SK-N-MC (cell line): ENCODE measurements at regions not wholly inside any gene's neighbourhood (a gene's known extent, or its start where the extent isn't known, plus 50 kb on each side); places are given as distances from the start of the nearest gene placed in this dataset.

Experiments used
- EZH2 ChIP-seq: fragments of 200-600 bp; sonication (generic); IDR thresholded peaks from one replicate; pipeline ENCODE4 v1.6.1; 2017; ENCODE audit warnings: antibody characterized with exemption
- FOXP2 ChIP-seq: optimal IDR thresholded peaks from 2 replicates; pipeline ENCODE3; 2011; ENCODE audit warnings: mild to moderate bottlenecking, moderate library complexity; ENCODE audit not compliant: insufficient read depth; ENCODE audit errors: extremely low read length, control extremely low read depth
- POLR2AphosphoS5 ChIP-seq: IDR thresholded peaks from 2 replicates; pipeline ENCODE4 v1.6.1; 2012; ENCODE audit warnings: mild to moderate bottlenecking, low read depth, low read length, borderline replicate concordance

DNA sequence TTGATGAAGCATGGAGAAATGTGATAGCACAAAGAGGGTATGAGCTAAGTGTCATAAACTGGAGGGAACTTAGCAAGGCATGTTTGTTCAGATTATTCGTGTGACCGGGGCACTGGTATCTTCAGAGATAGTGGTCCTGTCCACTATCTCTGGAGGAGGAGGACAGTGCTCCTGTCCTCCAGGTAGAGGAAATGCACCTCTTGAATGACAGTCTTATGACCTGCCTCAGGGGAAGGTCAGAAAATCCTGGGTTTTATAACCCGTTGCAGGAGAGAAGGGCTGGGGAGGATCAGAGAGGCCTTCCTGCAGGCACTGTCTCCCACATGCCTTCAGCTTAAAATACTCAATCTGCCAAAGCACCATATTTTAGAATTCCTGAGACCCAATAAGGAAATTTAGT is 213.5 kb upstream of the UBL3 start:
- TF ChIP-seq EZH2 (no peak), POLR2AphosphoS5 (no peak), FOXP2 (no peak)
